ENCODE measurements at regions not wholly inside any gene's neighbourhood (a gene's known extent, or its start where the extent isn't known, plus 50 kb on each side); places are given as distances from the start of the nearest gene placed in this dataset.
"Not testable (repeated sequence)": the region's sequence is repeated elsewhere in the genome, so short reads cannot be mapped to it uniquely, and the experiment has no call there.

DNA sequence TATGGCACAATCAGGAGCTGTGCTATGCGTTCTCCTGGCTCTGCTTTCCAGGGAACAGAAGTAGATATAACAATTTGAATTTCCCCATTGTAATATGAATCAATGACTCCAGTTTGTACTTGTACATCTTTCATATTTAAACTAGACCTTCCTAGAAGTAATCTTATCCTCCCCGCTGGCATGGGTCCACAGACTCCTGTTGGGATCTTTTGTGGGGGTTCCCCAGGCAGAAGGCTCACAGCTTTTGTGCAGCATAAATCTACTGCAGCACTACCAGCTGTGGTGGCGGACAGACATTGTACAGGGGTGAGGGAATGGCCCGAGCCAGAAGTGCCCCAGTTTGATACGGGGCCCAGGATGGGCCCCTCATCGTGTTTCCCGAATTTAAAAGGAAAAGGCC is 1042.1 kb downstream of the STPG2 start:
- H3K27me3 Mint-ChIP-seq; H3K4me1 ChIP-seq (ENCODE audit: control insufficient read depth in 2 of 2, insufficient read depth in 2 of 2, low read length in 2 of 2); H3K36me3 Mint-ChIP-seq; H3K4me3 Mint-ChIP-seq; H3K27ac ChIP-seq (ENCODE audit: low read depth, low read length); H3K4me3 ChIP-seq (ENCODE audit: low read length); CTCF ChIA-PET; ATAC-seq; H3K9me3 ChIP-seq (ENCODE audit: control insufficient read depth in 2 of 3, low read length in 3 of 3); H3K27me3 ChIP-seq (ENCODE audit: control insufficient read depth in 2 of 2, insufficient read depth in 2 of 2, low read length in 2 of 2); POLR2A ChIA-PET; H3K27ac Mint-ChIP-seq; DNase-seq; intact Hi-C loops (cut with micrococcal nuclease); H3K4me1 Mint-ChIP-seq; H3K36me3 ChIP-seq (ENCODE audit: control insufficient read depth in 2 of 3, insufficient read depth in 3 of 3, low read length in 3 of 3): not testable (repeated sequence)
- peaks cover 0 to 11% (median 2%) of the 10 kb centered on the region in 11 donors for H3K9me3 Mint-ChIP-seq

DNA sequence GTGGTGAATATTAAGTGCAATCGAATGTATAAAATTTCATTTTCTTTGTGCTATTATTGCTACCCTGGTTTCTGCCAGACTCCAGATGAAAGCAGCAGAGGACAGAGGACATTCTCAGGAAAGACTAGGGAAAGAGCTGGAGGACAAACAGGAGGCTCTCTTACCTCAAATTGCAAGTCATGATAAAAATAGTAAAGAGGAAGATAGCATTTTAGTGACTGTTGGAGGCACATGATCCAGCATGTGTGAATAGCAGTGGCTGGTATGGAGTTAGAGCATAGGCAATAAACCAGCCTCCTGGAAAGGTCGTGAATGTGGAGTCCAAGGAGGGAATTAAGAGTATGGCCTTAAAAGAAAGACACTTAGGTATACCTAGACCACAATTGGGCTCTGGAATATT is 1040.0 kb downstream of the STPG2 start:
- Mint-ChIP-seq H3K4me3 (no peak overlapping the region), H3K27me3 (no peaks in the 10 kb centered on the region), H3K4me1 (no peaks in the 10 kb centered on the region), H3K27ac (no peak overlapping the region), H3K36me3 (no peaks in the 10 kb centered on the region), H3K9me3 (peaks cover 0 to 12% (median 0%) of the 10 kb centered on the region in 11 donors)
- Histone ChIP-seq H3K4me1 (ENCODE audit: control insufficient read depth in 2 of 2, insufficient read depth in 2 of 2, low read length in 2 of 2) (no peaks in the 10 kb centered on the region), H3K27ac (ENCODE audit: low read depth, low read length) (no peak overlapping the region), H3K27me3 (ENCODE audit: control insufficient read depth in 2 of 2, insufficient read depth in 2 of 2, low read length in 2 of 2) (no peaks in the 10 kb centered on the region), H3K4me3 (ENCODE audit: low read length) (no peak overlapping the region), H3K9me3 (ENCODE audit: control insufficient read depth in 2 of 3, low read length in 3 of 3) (no peaks in the 10 kb centered on the region), H3K36me3 (ENCODE audit: control insufficient read depth in 2 of 3, insufficient read depth in 3 of 3, low read length in 3 of 3) (no peaks in the 10 kb centered on the region)
- ChIA-PET CTCF (no interaction called here), POLR2A (no interaction called here)
- ATAC-seq (no peak), DNase-seq (no peak)
- intact Hi-C loops (cut with micrococcal nuclease) = no loop called here

DNA sequence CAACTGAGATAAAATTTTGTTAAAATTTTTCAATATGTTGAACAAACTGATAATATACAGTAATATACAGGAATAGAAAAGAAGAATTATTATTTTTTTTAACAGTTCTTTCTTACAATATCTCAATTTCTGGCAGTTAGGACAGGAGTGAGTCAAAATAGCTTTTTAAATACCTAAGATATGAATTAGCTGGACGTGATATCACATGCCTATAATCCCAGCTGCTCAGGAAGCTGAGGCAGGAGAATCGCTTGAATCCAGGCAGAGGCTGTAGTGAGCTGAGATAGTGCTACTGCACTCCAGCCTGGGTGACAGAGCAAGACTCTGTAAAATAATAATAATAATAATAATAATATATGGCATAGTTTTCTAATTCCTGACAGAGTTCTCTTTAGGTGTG is 1039.3 kb downstream of the STPG2 start:
- no peaks in the 10 kb centered on the region for H3K36me3 Mint-ChIP-seq
- H3K4me1 Mint-ChIP-seq = no peaks in the 10 kb centered on the region
- H3K4me3 Mint-ChIP-seq = no peak overlapping the region

DNA sequence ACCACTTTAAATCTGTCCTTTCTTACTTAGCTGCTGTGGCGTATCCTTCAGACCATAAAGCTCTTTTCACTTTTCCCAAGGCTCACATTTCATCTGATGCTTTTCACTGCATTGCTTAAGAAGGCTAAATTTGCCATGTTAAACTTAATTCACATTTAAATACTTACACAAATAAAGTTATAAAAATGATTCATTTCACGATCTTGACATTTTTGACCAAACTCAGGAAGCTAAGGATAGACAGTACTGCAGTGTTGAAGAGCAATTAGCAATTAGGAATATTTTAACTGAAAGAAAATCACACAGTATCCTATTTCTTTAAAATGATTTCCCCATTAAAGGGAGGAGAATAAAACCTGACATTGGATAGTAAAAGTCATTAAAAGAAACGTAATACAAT is 1038.6 kb downstream of the STPG2 start:
- H3K9me3 Mint-ChIP-seq = peaks cover 0 to 15% (median 1%) of the 10 kb centered on the region in 11 donors
- H3K27me3 Mint-ChIP-seq = no peaks in the 10 kb centered on the region
- intact Hi-C loops (cut with micrococcal nuclease) = no loop called here
- no peaks in the 10 kb centered on the region for H3K4me1 Mint-ChIP-seq
- no peak overlapping the region for H3K4me3 Mint-ChIP-seq
- ATAC-seq (no peak), DNase-seq (no peak)
- H3K36me3 ChIP-seq (ENCODE audit: control insufficient read depth in 2 of 3, insufficient read depth in 3 of 3, low read length in 3 of 3) = no peaks in the 10 kb centered on the region
- H3K4me3 ChIP-seq (ENCODE audit: low read length) = no peak overlapping the region
- H3K36me3 Mint-ChIP-seq = no peaks in the 10 kb centered on the region
- H3K27me3 ChIP-seq (ENCODE audit: control insufficient read depth in 2 of 2, insufficient read depth in 2 of 2, low read length in 2 of 2) = no peaks in the 10 kb centered on the region
- POLR2A ChIA-PET = no interaction called here
- H3K9me3 ChIP-seq (ENCODE audit: control insufficient read depth in 2 of 3, low read length in 3 of 3) = no peaks in the 10 kb centered on the region
- CTCF ChIA-PET = no interaction called here
- no peaks in the 10 kb centered on the region for H3K4me1 ChIP-seq (ENCODE audit: control insufficient read depth in 2 of 2, insufficient read depth in 2 of 2, low read length in 2 of 2)
- no peak overlapping the region for H3K27ac ChIP-seq (ENCODE audit: low read depth, low read length)
- no peak overlapping the region for H3K27ac Mint-ChIP-seq

More for the DNA sequence above, 1039.3 kb downstream of the STPG2 start:
- no peaks in the 10 kb centered on the region for H3K4me1 ChIP-seq (ENCODE audit: control insufficient read depth in 2 of 2, insufficient read depth in 2 of 2, low read length in 2 of 2)
- peaks cover 0 to 15% (median 1%) of the 10 kb centered on the region in 11 donors for H3K9me3 Mint-ChIP-seq
- CTCF ChIA-PET = no interaction called here
- intact Hi-C loops (cut with micrococcal nuclease) = no loop called here
- H3K36me3 ChIP-seq (ENCODE audit: control insufficient read depth in 2 of 3, insufficient read depth in 3 of 3, low read length in 3 of 3) = no peaks in the 10 kb centered on the region
- no peak for DNase-seq
- H3K27ac ChIP-seq (ENCODE audit: low read depth, low read length) = no peak overlapping the region
- no peaks in the 10 kb centered on the region for H3K27me3 Mint-ChIP-seq
- POLR2A ChIA-PET = no interaction called here
- H3K27ac Mint-ChIP-seq = no peak overlapping the region
- H3K4me3 ChIP-seq (ENCODE audit: low read length) = no peak overlapping the region
- no peak for ATAC-seq
- H3K9me3 ChIP-seq (ENCODE audit: control insufficient read depth in 2 of 3, low read length in 3 of 3) = no peaks in the 10 kb centered on the region
- H3K27me3 ChIP-seq (ENCODE audit: control insufficient read depth in 2 of 2, insufficient read depth in 2 of 2, low read length in 2 of 2) = no peaks in the 10 kb centered on the region

DNA sequence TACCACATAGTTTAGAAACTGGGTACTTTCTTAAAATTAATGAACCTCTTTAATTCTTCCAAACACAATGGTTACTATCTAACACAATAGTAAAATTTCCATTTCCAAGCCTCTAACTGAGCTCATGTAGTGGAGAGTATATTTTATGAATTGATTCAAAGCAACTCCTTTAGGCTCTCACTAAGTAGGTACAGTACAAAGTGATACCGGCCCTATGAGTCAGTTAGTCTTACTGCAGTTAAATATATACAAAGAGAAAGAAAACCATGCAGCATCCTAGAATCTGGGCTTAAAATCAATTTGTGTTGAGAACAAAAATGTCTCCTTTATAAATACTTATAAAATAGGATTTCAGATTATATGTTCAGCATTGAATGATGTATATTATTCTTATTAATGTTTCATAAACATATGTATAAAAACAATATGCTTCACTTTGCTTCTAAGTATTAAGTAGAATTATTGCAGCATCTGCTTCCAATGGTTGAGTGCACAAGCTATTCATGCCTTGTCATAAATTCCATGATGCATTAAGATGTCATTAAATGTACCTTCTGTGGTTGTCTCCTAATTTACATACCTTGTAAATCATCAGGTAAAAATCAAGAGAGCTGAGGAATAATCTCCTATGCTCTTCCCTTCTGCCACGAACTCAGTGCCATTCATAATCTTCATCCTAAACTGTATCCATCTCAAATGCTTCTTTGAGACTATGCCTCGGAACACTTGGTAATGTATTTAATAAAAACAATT is 1037.8 kb downstream of the STPG2 start:
- no peaks in the 10 kb centered on the region for H3K36me3 ChIP-seq (ENCODE audit: control insufficient read depth in 2 of 3, insufficient read depth in 3 of 3, low read length in 3 of 3)
- no peaks in the 10 kb centered on the region for H3K27me3 ChIP-seq (ENCODE audit: control insufficient read depth in 2 of 2, insufficient read depth in 2 of 2, low read length in 2 of 2)
- Mint-ChIP-seq H3K4me1 (no peaks in the 10 kb centered on the region), H3K9me3 (peaks cover 0 to 15% (median 1%) of the 10 kb centered on the region in 11 donors), H3K27ac (no peak overlapping the region), H3K36me3 (no peaks in the 10 kb centered on the region), H3K27me3 (no peaks in the 10 kb centered on the region), H3K4me3 (no peak overlapping the region)
- H3K9me3 ChIP-seq (ENCODE audit: control insufficient read depth in 2 of 3, low read length in 3 of 3) = no peaks in the 10 kb centered on the region
- CTCF ChIA-PET = no interaction called here
- ATAC-seq = no peak
- DNase-seq = no peak
- POLR2A ChIA-PET = no interaction called here
- H3K4me1 ChIP-seq (ENCODE audit: control insufficient read depth in 2 of 2, insufficient read depth in 2 of 2, low read length in 2 of 2) = no peaks in the 10 kb centered on the region
- H3K27ac ChIP-seq (ENCODE audit: low read depth, low read length) = no peak overlapping the region
- intact Hi-C loops (cut with micrococcal nuclease) = no loop called here
- H3K4me3 ChIP-seq (ENCODE audit: low read length) = no peak overlapping the region

DNA sequence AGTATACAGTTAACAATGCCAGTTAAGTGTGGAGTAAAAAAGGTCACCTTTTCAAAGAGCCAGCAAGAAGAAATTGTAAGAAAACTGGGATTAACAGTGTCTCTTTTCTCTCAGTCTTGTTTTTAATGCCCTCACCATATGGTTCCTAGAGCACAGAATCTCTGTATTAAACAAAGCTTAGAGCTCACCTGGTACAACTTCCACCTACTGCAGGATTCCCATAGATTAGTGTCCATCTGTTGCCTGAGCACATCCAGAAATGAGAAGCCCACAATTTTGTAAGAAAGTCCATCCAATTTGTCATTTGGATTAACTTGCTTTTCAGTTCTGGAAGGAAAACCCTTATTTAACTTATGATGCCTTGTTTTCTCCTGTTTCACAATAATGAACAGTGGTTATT is 1037.1 kb downstream of the STPG2 start:
- no peaks in the 10 kb centered on the region for H3K4me1 ChIP-seq (ENCODE audit: control insufficient read depth in 2 of 2, insufficient read depth in 2 of 2, low read length in 2 of 2)
- DNase-seq (no peak), ATAC-seq (no peak)
- H3K9me3 ChIP-seq (ENCODE audit: control insufficient read depth in 2 of 3, low read length in 3 of 3) = no peaks in the 10 kb centered on the region
- CTCF ChIA-PET = no interaction called here
- H3K27me3 ChIP-seq (ENCODE audit: control insufficient read depth in 2 of 2, insufficient read depth in 2 of 2, low read length in 2 of 2) = no peaks in the 10 kb centered on the region
- Mint-ChIP-seq H3K27me3 (no peaks in the 10 kb centered on the region), H3K4me1 (no peaks in the 10 kb centered on the region), H3K36me3 (no peaks in the 10 kb centered on the region), H3K27ac (no peak overlapping the region), H3K4me3 (no peak overlapping the region), H3K9me3 (peaks cover 0 to 15% (median 1%) of the 10 kb centered on the region in 11 donors)
- no peaks in the 10 kb centered on the region for H3K36me3 ChIP-seq (ENCODE audit: control insufficient read depth in 2 of 3, insufficient read depth in 3 of 3, low read length in 3 of 3)
- POLR2A ChIA-PET = no interaction called here
- no peak overlapping the region for H3K4me3 ChIP-seq (ENCODE audit: low read length)
- H3K27ac ChIP-seq (ENCODE audit: low read depth, low read length) = no peak overlapping the region
- intact Hi-C loops (cut with micrococcal nuclease) = no loop called here

DNA sequence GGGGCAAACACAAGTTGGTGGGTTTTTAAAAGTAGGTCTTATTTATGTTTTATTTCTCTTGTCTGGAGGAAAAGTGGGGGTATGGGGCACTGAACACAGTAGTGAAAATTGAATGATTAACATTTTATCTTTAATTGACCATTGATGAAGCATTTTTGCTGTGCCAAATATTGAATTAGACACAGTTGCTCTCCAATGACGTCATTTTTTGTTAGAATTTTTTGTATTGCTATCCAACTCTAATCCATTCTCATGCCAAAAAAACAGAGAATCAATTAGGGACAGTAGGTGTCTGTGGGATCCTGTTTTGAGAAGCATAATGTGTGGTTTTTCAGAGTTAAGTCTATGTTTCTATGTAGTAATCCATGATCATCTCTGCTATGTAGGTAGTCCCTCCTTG is 1032.8 kb downstream of the STPG2 start:
- Mint-ChIP-seq H3K27me3 (no peaks in the 10 kb centered on the region), H3K9me3 (peaks cover 0 to 9% (median 0%) of the 10 kb centered on the region in 11 donors), H3K4me3 (no peak overlapping the region), H3K36me3 (no peaks in the 10 kb centered on the region), H3K4me1 (no peaks in the 10 kb centered on the region), H3K27ac (no peak overlapping the region)
- ChIA-PET POLR2A (no interaction called here), CTCF (no interaction called here)
- H3K9me3 ChIP-seq (ENCODE audit: control insufficient read depth in 2 of 3, low read length in 3 of 3) = no peaks in the 10 kb centered on the region
- H3K4me1 ChIP-seq (ENCODE audit: control insufficient read depth in 2 of 2, insufficient read depth in 2 of 2, low read length in 2 of 2) = no peaks in the 10 kb centered on the region
- ATAC-seq = no peak
- H3K27me3 ChIP-seq (ENCODE audit: control insufficient read depth in 2 of 2, insufficient read depth in 2 of 2, low read length in 2 of 2) = no peaks in the 10 kb centered on the region
- no peak for DNase-seq
- H3K27ac ChIP-seq (ENCODE audit: low read depth, low read length) = no peak overlapping the region
- H3K36me3 ChIP-seq (ENCODE audit: control insufficient read depth in 2 of 3, insufficient read depth in 3 of 3, low read length in 3 of 3) = no peaks in the 10 kb centered on the region
- intact Hi-C loops (cut with micrococcal nuclease) = no loop called here
- H3K4me3 ChIP-seq (ENCODE audit: low read length) = no peak overlapping the region

All from naive thymus-derived CD4-positive, alpha-beta T cell (primary cell).